Tibial artery (tissue), 4 donors: ENCODE measurements at regions not wholly inside any gene's neighbourhood (a gene's known extent, or its start where the extent isn't known, plus 50 kb on each side); places are given as distances from the start of the nearest gene placed in this dataset.

Experiments
- DNase-seq, 2 donors: peaks; one replicate each; pipeline ENCODE4 v3.0.0-alpha.2; 2019
- H3K27ac ChIP-seq, 2 donors: fragments of 200-600 bp; sonication (generic) in 1 of 2; 1 replicate in 1 of 2; 2 replicates in 1 of 2; pipeline ENCODE4 v1.5.1; 2018 to 2019; ENCODE audit warnings: mild to moderate bottlenecking in 1 of 2
- H3K27me3 ChIP-seq, 2 donors: fragments of 200-600 bp; sonication (generic) in 1 of 2; one replicate each; pipeline versions ENCODE4 v1.5.1 to v1.6.0; 2016 to 2019
- H3K36me3 ChIP-seq, 3 donors: fragments of 200-600 bp; sonication (generic) in 2 of 3; one replicate each; pipeline ENCODE4 v1.5.1; 2016 to 2019; ENCODE audit warnings: mild to moderate bottlenecking in 2 of 3
- H3K4me1 ChIP-seq, 4 donors: fragments of 200-600 bp; sonication (generic) in 2 of 4; 1 replicate in 3 of 4; 2 replicates in 1 of 4; pipeline ENCODE4 v1.5.1; 2016 to 2019
- H3K4me3 ChIP-seq, 2 donors: fragments of 200-600 bp; sonication (generic) in 1 of 2; 1 replicate in 1 of 2; 2 replicates in 1 of 2; pipeline ENCODE4 v1.5.1; 2018 to 2019; ENCODE audit warnings: mild to moderate bottlenecking in 2 of 2
- H3K9me3 ChIP-seq, 3 donors: fragments of 200-600 bp; sonication (generic) in 1 of 3; one replicate each; pipeline ENCODE4 v1.5.1; 2016 to 2019
- CTCF ChIP-seq, 2 experiments: fragments of 200-600 bp in 1 of 2; fragments of 450-650 bp in 1 of 2; IDR thresholded peaks; one replicate each; pipeline ENCODE4 v1.5.1; 2017 to 2019; ENCODE audit warnings: antibody characterized with exemption in 2 of 2, mild to moderate bottlenecking in 1 of 2, moderate library complexity in 1 of 2
- intact Hi-C: fragments of 100-400 bp; cut with DNase I; formaldehyde crosslinking; loops from one replicate; pipeline ENCODE4 v1.15.0; 2023; ENCODE audit warnings: low total_unique reads

- peaks cover 0 to 89% of the 10 kb centered on the region in 2 donors for H3K27me3 ChIP-seq
- DNase-seq = no peak
- H3K4me1 ChIP-seq = peaks cover 0 to 35% (median 25%) of the 10 kb centered on the region in 4 donors
- no peaks in the 10 kb centered on the region for H3K9me3 ChIP-seq
- intact Hi-C loops = no loop called here
- H3K36me3 ChIP-seq = no peaks in the 10 kb centered on the region
- no peak overlapping the region for H3K4me3 ChIP-seq
- no peak overlapping the region for H3K27ac ChIP-seq
- TF ChIP-seq CTCF (IDR thresholded peaks at IDR 0.05) = no peak
These were observed 90.0 kb upstream of the PAX2 start for GRCh38 chr10:100655326-100655759.

GRCh38 chr10:100655760-100656421 is 89.5 kb upstream of the PAX2 start:
- DNase-seq = no peak
- H3K4me1 ChIP-seq = peaks cover 0 to 35% (median 25%) of the 10 kb centered on the region in 4 donors
- peak overlapping the region in 1 of 2 donors; percentile 8 for H3K4me3 ChIP-seq
- peaks cover 0 to 90% of the 10 kb centered on the region in 2 donors for H3K27me3 ChIP-seq
- intact Hi-C loops = no loop called here
- H3K27ac ChIP-seq = no peak overlapping the region
- no peak for TF ChIP-seq CTCF (IDR thresholded peaks at IDR 0.05)
- no peaks in the 10 kb centered on the region for H3K36me3 ChIP-seq
- H3K9me3 ChIP-seq = no peaks in the 10 kb centered on the region

GRCh38 chr10:100656454-100656853 is 88.9 kb upstream of the PAX2 start:
- Histone ChIP-seq H3K27me3 (peaks cover 0 to 96% of the 10 kb centered on the region in 2 donors), H3K4me1 (peaks cover 0 to 35% (median 25%) of the 10 kb centered on the region in 4 donors), H3K4me3 (peak overlapping the region in 1 of 2 donors; percentile 8), H3K27ac (no peak overlapping the region), H3K36me3 (no peaks in the 10 kb centered on the region), H3K9me3 (no peaks in the 10 kb centered on the region)
- intact Hi-C loops = no loop called here
- no peak for TF ChIP-seq CTCF (IDR thresholded peaks at IDR 0.05)
- no peak for DNase-seq

GRCh38 chr10:100658269-100658668 is 87.1 kb upstream of the PAX2 start:
- TF ChIP-seq CTCF (IDR thresholded peaks at IDR 0.05) = no peak
- H3K36me3 ChIP-seq = no peaks in the 10 kb centered on the region
- no peak for DNase-seq
- peaks cover 0 to 35% (median 25%) of the 10 kb centered on the region in 4 donors for H3K4me1 ChIP-seq
- H3K27ac ChIP-seq = no peak overlapping the region
- no peaks in the 10 kb centered on the region for H3K9me3 ChIP-seq
- peaks cover 0 to 98% of the 10 kb centered on the region in 2 donors for H3K27me3 ChIP-seq
- H3K4me3 ChIP-seq = no peak overlapping the region
- intact Hi-C loops = no loop called here

- H3K27me3 ChIP-seq = peaks cover 0 to 94% of the 10 kb centered on the region in 2 donors
These were observed 85.9 kb upstream of the PAX2 start for GRCh38 chr10:100659361-100660098.

More at GRCh38 chr10:100659361-100660098, 85.9 kb upstream of the PAX2 start:
- Histone ChIP-seq H3K9me3 (no peaks in the 10 kb centered on the region), H3K4me1 (peaks cover 0 to 23% (median 19%) of the 10 kb centered on the region in 4 donors), H3K4me3 (no peak overlapping the region), H3K36me3 (no peaks in the 10 kb centered on the region), H3K27ac (no peak overlapping the region)
- TF ChIP-seq CTCF (IDR thresholded peaks at IDR 0.05) = no peak
- intact Hi-C loops = no loop called here
- no peak for DNase-seq
